ENCODE measurements at regions not wholly inside any gene's neighbourhood (a gene's known extent, or its start where the extent isn't known, plus 50 kb on each side); places are given as distances from the start of the nearest gene placed in this dataset.

GRCh38 chr4:20615486-20616260, 84.6 kb upstream of the PACRGL start:
- DNase-seq, result no peak

DNA sequence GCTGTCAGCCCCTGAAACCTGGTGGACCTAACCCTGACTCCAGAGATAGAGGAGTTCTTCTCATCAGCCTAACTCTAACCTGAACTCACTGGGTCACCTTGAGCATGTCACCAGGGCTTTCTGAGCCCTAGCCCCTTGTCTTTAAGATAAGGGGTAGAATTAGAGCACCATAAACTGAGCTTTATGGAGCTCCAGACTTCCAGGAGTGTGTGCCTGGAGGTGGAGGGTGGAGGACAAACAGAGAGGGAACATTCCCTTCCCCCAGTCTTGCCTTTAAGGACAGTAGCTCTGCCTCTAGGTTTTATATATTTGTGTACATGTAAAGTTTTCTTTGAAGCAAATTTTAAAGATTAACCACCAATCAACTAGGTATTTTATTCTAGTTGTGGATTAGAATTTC, 83.9 kb upstream of the PACRGL start:
- DNase-seq, result no peak

DNA sequence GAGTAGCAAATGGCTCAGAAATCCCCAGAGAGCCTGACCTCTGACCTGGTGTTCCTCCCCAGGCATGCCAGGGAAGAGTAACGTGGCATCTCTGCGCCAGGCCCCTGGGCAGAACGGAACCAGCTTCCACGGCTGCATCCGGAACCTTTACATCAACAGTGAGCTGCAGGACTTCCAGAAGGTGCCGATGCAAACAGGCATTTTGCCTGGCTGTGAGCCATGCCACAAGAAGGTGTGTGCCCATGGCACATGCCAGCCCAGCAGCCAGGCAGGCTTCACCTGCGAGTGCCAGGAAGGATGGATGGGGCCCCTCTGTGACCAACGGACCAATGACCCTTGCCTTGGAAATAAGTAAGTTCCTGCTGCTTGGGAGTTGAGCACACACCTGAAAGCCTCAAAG, 83.4 kb upstream of the PACRGL start:
- no peak for DNase-seq

- no peak for DNase-seq
These were observed 82.4 kb upstream of the PACRGL start for GRCh38 chr4:20617678-20618396.

- DNase-seq, result no peak
These were observed 81.5 kb upstream of the PACRGL start for GRCh38 chr4:20618731-20619130.

- DNase-seq, result no peak
These were observed 78.8 kb upstream of the PACRGL start for GRCh38 chr4:20621476-20621875.

- DNase-seq, result no peak
These were observed 77.6 kb upstream of the PACRGL start for GRCh38 chr4:20622701-20623100.

- no peak for DNase-seq
These were observed 76.3 kb upstream of the PACRGL start for GRCh38 chr4:20623939-20624338.

DNA sequence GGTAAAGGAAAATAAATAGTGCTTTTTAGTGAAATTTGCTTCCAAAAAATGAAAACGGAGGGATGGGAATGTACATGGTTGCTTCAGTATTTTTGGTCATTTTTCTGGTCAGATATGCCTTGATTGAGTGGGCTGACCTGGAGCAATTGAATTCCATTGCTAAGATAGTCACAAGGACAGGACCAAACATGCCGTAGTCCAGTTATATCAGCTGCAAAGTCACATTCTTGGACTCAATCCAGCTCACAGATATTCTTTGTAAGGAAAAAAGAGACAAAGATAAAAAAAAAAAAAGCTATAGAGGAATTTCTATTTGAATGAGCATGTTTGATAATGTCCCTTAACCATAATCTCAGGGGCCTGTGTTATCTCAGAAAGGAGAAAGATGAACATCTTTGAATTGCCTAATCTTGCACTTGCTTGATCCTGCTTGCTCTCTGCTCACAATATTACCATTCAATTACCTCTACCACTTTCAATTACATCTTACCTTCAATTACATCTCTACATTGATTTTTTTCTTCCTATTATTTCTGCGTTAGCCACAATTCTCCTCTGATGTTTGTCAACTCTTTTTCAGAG, 75.4 kb upstream of the PACRGL start:
- no peak for DNase-seq

DNA sequence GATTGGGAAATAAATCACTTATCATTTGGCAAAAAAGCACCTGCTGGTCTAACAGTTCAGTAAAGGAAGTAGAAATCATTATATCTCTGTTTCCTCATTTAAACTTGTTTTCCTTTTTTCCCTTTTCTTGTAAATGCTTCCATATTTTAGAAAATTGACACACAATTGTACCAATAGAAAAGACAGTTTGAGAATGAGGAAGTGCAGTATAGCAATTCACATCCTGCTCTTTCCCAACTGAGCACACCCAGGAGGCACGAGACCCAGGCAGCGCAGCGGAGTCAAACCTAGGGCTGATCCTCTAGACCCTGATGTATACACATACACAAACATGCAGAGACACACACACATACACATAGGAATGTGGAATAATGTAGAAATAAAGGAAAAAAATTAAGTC, 74.8 kb upstream of the PACRGL start:
- no peak for DNase-seq

GRCh38 chr4:20626326-20627005, 73.8 kb upstream of the PACRGL start:
- DNase-seq, result no peak

DNA sequence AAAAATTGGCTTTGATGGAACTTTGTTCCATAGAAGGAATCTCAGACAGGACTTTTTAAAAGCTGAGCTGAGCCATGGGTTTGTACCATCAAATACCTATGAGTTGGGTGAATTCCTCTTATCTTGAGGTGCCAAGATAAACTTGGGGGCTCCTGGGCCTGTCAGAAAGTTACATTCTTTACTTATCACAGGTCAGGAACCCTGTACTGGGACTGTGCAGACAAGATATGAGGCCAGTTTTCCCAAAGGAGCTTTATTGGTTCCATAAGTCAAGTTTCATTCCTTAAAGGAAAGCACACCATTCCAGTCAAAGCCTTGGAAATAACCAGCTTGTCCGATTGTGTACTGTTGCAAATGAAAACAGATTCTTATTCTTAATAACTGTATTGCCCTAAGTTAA, 72.4 kb upstream of the PACRGL start:
- no peak for DNase-seq

DNA sequence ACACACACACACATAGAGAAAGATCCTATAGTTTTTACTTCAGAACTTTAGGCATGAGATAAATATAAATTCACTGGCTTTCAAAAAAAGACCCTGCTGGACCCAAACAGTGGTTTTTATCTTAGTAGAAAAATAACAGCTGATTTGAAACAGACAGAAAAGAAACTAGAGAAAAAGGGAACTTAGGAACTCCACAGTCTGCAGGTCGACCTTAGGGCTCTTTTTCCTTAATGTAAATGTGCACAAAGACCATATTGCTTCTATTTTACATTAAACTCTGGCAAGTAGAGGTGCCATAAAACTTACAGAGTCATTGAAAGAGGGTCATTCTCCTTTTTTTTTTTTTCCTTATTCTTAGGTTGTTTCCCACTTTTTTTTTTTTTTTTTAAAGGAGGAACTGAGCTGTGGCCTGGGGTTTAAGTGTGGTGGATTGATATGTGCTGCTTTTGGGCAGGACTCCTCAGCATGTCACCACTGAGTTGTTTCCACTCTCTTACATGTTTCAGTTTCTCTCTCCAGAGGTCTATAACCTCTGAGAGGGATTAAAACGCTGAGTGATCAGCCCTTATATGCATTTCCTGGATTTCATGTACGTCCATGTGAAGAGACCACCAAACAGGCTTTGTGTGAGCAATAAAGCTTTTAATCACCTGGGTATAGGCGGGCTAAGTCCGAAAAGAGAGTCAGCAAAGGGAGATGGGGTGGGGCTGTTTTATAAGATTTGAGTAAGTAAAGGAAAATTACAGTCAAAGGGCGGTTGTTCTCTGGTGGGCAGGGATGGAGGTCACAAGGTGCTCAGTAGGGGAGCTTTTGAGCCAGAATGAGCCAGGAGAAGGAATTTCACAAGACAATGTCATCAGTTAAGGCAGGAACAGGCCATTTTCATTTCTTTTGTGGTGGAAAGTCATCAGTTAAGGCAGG, 70.8 kb upstream of the PACRGL start:
- no peak for DNase-seq

GRCh38 chr4:20638825-20639224, 61.4 kb upstream of the PACRGL start:
- DNase-seq, result no peak

- peak; percentile 28 for DNase-seq
These were observed 60.9 kb upstream of the PACRGL start for GRCh38 chr4:20639346-20639745.

GRCh38 chr4:20640989-20641388, 59.3 kb upstream of the PACRGL start:
- DNase-seq, result no peak

- no peak for DNase-seq
These were observed 58.3 kb upstream of the PACRGL start for GRCh38 chr4:20641976-20642375.

- no peak for DNase-seq
These were observed 56.6 kb upstream of the PACRGL start for GRCh38 chr4:20643631-20644030.

GRCh38 chr4:20645236-20645635, 55.0 kb upstream of the PACRGL start:
- DNase-seq, result no peak

- no peak for DNase-seq
These were observed 54.0 kb upstream of the PACRGL start for GRCh38 chr4:20646287-20646686.
